ENCODE measurements at regions not wholly inside any gene's neighbourhood (a gene's known extent, or its start where the extent isn't known, plus 50 kb on each side); places are given as distances from the start of the nearest gene placed in this dataset.

DNA sequence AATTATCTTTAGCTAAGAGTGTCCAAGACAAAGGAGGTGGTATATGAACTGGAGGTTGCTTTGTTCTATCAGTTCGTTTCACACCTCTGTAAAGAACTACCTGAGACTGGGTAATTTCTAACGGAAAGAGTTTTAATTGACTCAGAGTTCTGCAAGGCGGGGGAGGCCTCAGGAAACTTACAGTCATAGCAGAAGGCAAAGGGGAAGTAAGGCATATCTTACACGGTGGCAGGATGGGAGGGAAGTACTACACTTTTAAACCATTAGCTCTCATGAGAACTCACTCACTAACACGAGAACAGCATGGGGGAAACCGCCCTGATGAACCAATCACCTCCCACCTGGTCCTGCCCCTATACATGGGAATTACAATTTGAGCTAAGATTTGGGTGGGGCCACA lies 1202.3 kb upstream of the LRRTM3 start:
- no peaks in the 10 kb centered on the region for H3K27me3 ChIP-seq (ENCODE audit: control insufficient read depth, insufficient read depth, low read length)
- H3K9me3 ChIP-seq (replicated peaks; ENCODE audit: control insufficient read depth, low read depth, low read length) = no peaks in the 10 kb centered on the region
- no peak for DNase-seq
- no peaks in the 10 kb centered on the region for H3K36me3 ChIP-seq (ENCODE audit: control insufficient read depth, insufficient read depth, low read length)
- 100% methylated on average over 2 of the region's 6 CpGs for WGBS (ENCODE audit: insufficient coverage)
- no peak overlapping the region for H3K27ac ChIP-seq (ENCODE audit: low read length)
- H3K4me3 ChIP-seq (ENCODE audit: low read length) = no peak overlapping the region
- no peaks in the 10 kb centered on the region for H3K4me1 ChIP-seq (ENCODE audit: control insufficient read depth, insufficient read depth, low read length)

DNA sequence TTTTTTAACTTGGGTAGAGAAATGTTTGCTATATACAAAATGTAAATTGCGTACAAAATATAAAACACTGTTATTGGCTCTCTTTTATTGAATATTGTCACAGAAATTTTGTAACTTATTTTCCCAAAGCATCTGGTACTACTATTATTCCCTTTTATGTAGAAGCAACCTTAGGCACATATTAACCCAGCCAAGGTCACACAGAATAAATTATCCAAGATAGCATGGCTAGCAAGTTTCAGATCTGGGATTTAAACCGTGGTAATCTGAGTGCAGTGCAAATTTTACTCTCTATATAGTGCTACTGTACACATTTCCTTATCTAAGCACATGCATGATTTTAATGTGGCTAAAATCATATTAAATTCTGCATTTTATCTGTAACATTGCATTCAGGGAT lies 1190.5 kb upstream of the LRRTM3 start:
- Histone ChIP-seq H3K27ac (ENCODE audit: low read length) (no peak overlapping the region), H3K4me3 (ENCODE audit: low read length) (no peak overlapping the region), H3K9me3 (replicated peaks; ENCODE audit: control insufficient read depth, low read depth, low read length) (no peaks in the 10 kb centered on the region), H3K27me3 (ENCODE audit: control insufficient read depth, insufficient read depth, low read length) (no peaks in the 10 kb centered on the region), H3K4me1 (ENCODE audit: control insufficient read depth, insufficient read depth, low read length) (no peaks in the 10 kb centered on the region), H3K36me3 (ENCODE audit: control insufficient read depth, insufficient read depth, low read length) (no peaks in the 10 kb centered on the region)
- no CpG with 5 or more reads among the region's 2 CpGs for WGBS (ENCODE audit: insufficient coverage)
- DNase-seq = no peak

GRCh38 chr10:65742906-65743305 lies 1182.9 kb upstream of the LRRTM3 start:
- DNase-seq = no peak
- no peaks in the 10 kb centered on the region for H3K27me3 ChIP-seq (ENCODE audit: control insufficient read depth, insufficient read depth, low read length)
- no peaks in the 10 kb centered on the region for H3K36me3 ChIP-seq (ENCODE audit: control insufficient read depth, insufficient read depth, low read length)
- H3K4me1 ChIP-seq (ENCODE audit: control insufficient read depth, insufficient read depth, low read length) = no peaks in the 10 kb centered on the region
- WGBS (ENCODE audit: insufficient coverage) = no CpG with 5 or more reads among the region's 1 CpG
- H3K27ac ChIP-seq (ENCODE audit: low read length) = no peak overlapping the region
- H3K4me3 ChIP-seq (ENCODE audit: low read length) = no peak overlapping the region
- no peaks in the 10 kb centered on the region for H3K9me3 ChIP-seq (replicated peaks; ENCODE audit: control insufficient read depth, low read depth, low read length)

DNA sequence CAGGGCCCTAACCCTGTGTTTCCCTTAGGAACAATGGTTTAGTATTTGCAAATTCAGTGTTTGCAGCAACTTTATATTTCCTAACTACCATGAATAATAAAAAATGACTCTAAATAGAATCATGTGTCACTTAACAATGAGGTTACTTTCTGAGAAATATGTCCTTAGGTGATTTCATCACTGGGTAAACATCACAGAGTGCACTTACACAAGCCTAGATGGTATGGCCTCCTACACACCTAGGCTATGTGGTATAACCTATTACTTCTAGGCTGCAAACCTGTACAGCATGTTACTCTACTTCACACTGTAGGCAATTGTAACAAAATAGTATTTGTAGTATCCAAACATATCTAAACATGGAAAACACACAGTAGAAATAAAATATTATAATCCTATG lies 1174.6 kb upstream of the LRRTM3 start:
- H3K4me3 ChIP-seq (ENCODE audit: low read length) = no peak overlapping the region
- H3K4me1 ChIP-seq (ENCODE audit: control insufficient read depth, insufficient read depth, low read length) = no peaks in the 10 kb centered on the region
- H3K27me3 ChIP-seq (ENCODE audit: control insufficient read depth, insufficient read depth, low read length) = no peaks in the 10 kb centered on the region
- no peaks in the 10 kb centered on the region for H3K36me3 ChIP-seq (ENCODE audit: control insufficient read depth, insufficient read depth, low read length)
- no peaks in the 10 kb centered on the region for H3K9me3 ChIP-seq (replicated peaks; ENCODE audit: control insufficient read depth, low read depth, low read length)
- no peak overlapping the region for H3K27ac ChIP-seq (ENCODE audit: low read length)
- no peak for DNase-seq

DNA sequence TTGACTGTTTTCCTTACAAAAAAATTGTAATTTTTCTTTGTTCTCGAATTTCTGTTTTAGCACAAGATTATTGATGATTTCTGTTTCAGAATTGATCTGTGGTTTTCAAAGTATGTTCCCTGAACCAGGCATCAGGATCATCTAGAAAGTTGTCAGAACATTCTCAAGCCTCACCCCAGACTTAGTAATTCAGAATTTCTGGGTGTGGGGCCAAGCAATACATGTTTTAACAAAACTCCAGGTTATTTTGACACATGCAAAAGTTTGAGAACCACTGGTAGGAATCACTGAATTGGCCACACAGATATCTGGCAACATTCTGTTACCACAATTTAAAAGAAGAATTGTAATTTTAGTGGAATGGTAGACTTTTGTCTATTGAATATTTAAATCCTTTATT lies 1173.9 kb upstream of the LRRTM3 start:
- Histone ChIP-seq H3K36me3 (ENCODE audit: control insufficient read depth, insufficient read depth, low read length) (no peaks in the 10 kb centered on the region), H3K9me3 (replicated peaks; ENCODE audit: control insufficient read depth, low read depth, low read length) (no peaks in the 10 kb centered on the region), H3K4me3 (ENCODE audit: low read length) (no peak overlapping the region), H3K4me1 (ENCODE audit: control insufficient read depth, insufficient read depth, low read length) (no peaks in the 10 kb centered on the region), H3K27ac (ENCODE audit: low read length) (no peak overlapping the region), H3K27me3 (ENCODE audit: control insufficient read depth, insufficient read depth, low read length) (no peaks in the 10 kb centered on the region)
- WGBS (ENCODE audit: insufficient coverage) = no CpG with 5 or more reads among the region's 1 CpG
- no peak for DNase-seq

- Histone ChIP-seq H3K4me1 (ENCODE audit: control insufficient read depth, insufficient read depth, low read length) (no peaks in the 10 kb centered on the region), H3K27ac (ENCODE audit: low read length) (no peak overlapping the region), H3K9me3 (replicated peaks; ENCODE audit: control insufficient read depth, low read depth, low read length) (no peaks in the 10 kb centered on the region), H3K27me3 (ENCODE audit: control insufficient read depth, insufficient read depth, low read length) (no peaks in the 10 kb centered on the region), H3K4me3 (ENCODE audit: low read length) (no peak overlapping the region), H3K36me3 (ENCODE audit: control insufficient read depth, insufficient read depth, low read length) (no peaks in the 10 kb centered on the region)
- DNase-seq = no peak
- WGBS (ENCODE audit: insufficient coverage) = no CpG with 5 or more reads among the region's 1 CpG
Observed at GRCh38 chr10:65753532-65753931, 1172.3 kb upstream of the LRRTM3 start.

- Histone ChIP-seq H3K36me3 (ENCODE audit: control insufficient read depth, insufficient read depth, low read length) (no peaks in the 10 kb centered on the region), H3K4me1 (ENCODE audit: control insufficient read depth, insufficient read depth, low read length) (no peaks in the 10 kb centered on the region), H3K27me3 (ENCODE audit: control insufficient read depth, insufficient read depth, low read length) (no peaks in the 10 kb centered on the region), H3K9me3 (replicated peaks; ENCODE audit: control insufficient read depth, low read depth, low read length) (no peaks in the 10 kb centered on the region), H3K4me3 (ENCODE audit: low read length) (no peak overlapping the region), H3K27ac (ENCODE audit: low read length) (no peak overlapping the region)
- DNase-seq = no peak
- WGBS (ENCODE audit: insufficient coverage) = no CpG with 5 or more reads among the region's 2 CpGs
Observed at GRCh38 chr10:65754112-65754511, 1171.7 kb upstream of the LRRTM3 start.

GRCh38 chr10:65762311-65762710 lies 1163.5 kb upstream of the LRRTM3 start:
- no CpG with 5 or more reads among the region's 3 CpGs for WGBS (ENCODE audit: insufficient coverage)
- H3K4me1 ChIP-seq (ENCODE audit: control insufficient read depth, insufficient read depth, low read length) = no peaks in the 10 kb centered on the region
- H3K27me3 ChIP-seq (ENCODE audit: control insufficient read depth, insufficient read depth, low read length) = no peaks in the 10 kb centered on the region
- H3K9me3 ChIP-seq (replicated peaks; ENCODE audit: control insufficient read depth, low read depth, low read length) = no peaks in the 10 kb centered on the region
- no peaks in the 10 kb centered on the region for H3K36me3 ChIP-seq (ENCODE audit: control insufficient read depth, insufficient read depth, low read length)
- H3K27ac ChIP-seq (ENCODE audit: low read length) = no peak overlapping the region
- no peak for DNase-seq
- no peak overlapping the region for H3K4me3 ChIP-seq (ENCODE audit: low read length)

GRCh38 chr10:65765006-65765541 lies 1160.8 kb upstream of the LRRTM3 start:
- Histone ChIP-seq H3K4me3 (ENCODE audit: low read length) (no peak overlapping the region), H3K9me3 (replicated peaks; ENCODE audit: control insufficient read depth, low read depth, low read length) (no peaks in the 10 kb centered on the region), H3K4me1 (ENCODE audit: control insufficient read depth, insufficient read depth, low read length) (no peaks in the 10 kb centered on the region), H3K27me3 (ENCODE audit: control insufficient read depth, insufficient read depth, low read length) (no peaks in the 10 kb centered on the region), H3K36me3 (ENCODE audit: control insufficient read depth, insufficient read depth, low read length) (no peaks in the 10 kb centered on the region), H3K27ac (ENCODE audit: low read length) (no peak overlapping the region)
- no peak for DNase-seq
- WGBS (ENCODE audit: insufficient coverage) = no CpG with 5 or more reads among the region's 1 CpG

- Histone ChIP-seq H3K36me3 (ENCODE audit: control insufficient read depth, insufficient read depth, low read length) (no peaks in the 10 kb centered on the region), H3K4me3 (ENCODE audit: low read length) (no peak overlapping the region), H3K9me3 (replicated peaks; ENCODE audit: control insufficient read depth, low read depth, low read length) (no peaks in the 10 kb centered on the region), H3K27ac (ENCODE audit: low read length) (no peak overlapping the region), H3K4me1 (ENCODE audit: control insufficient read depth, insufficient read depth, low read length) (no peaks in the 10 kb centered on the region), H3K27me3 (ENCODE audit: control insufficient read depth, insufficient read depth, low read length) (no peaks in the 10 kb centered on the region)
- 60% methylated on average over 1 of the region's 1 CpG for WGBS (ENCODE audit: insufficient coverage)
- DNase-seq = no peak
Observed at GRCh38 chr10:65769828-65770227, 1156.0 kb upstream of the LRRTM3 start.

GRCh38 chr10:65778753-65779152 lies 1147.1 kb upstream of the LRRTM3 start:
- no peaks in the 10 kb centered on the region for H3K9me3 ChIP-seq (replicated peaks; ENCODE audit: control insufficient read depth, low read depth, low read length)
- H3K27ac ChIP-seq (ENCODE audit: low read length) = no peak overlapping the region
- H3K4me1 ChIP-seq (ENCODE audit: control insufficient read depth, insufficient read depth, low read length) = no peaks in the 10 kb centered on the region
- no peaks in the 10 kb centered on the region for H3K36me3 ChIP-seq (ENCODE audit: control insufficient read depth, insufficient read depth, low read length)
- WGBS (ENCODE audit: insufficient coverage) = 94% methylated on average over 6 of the region's 6 CpGs
- H3K4me3 ChIP-seq (ENCODE audit: low read length) = no peak overlapping the region
- no peak for DNase-seq
- no peaks in the 10 kb centered on the region for H3K27me3 ChIP-seq (ENCODE audit: control insufficient read depth, insufficient read depth, low read length)
